SK-N-SH (cell line): ENCODE measurements at regions not wholly inside any gene's neighbourhood (a gene's known extent, or its start where the extent isn't known, plus 50 kb on each side); places are given as distances from the start of the nearest gene placed in this dataset.

Experiments
- CHD2 ChIP-seq: fragments of 150-350 bp; IDR thresholded peaks from 2 replicates; pipeline ENCODE4 v1.6.1; 2018; ENCODE audit warnings: low read length; ENCODE audit not compliant: partially characterized antibody
- CTCF ChIP-seq: fragments of 200-600 bp; sonication (generic); IDR thresholded peaks from 2 replicates; pipeline ENCODE4 v1.6.1; 2017; ENCODE audit warnings: antibody characterized with exemption, mild to moderate bottlenecking, moderate library complexity
- MAX ChIP-seq: IDR thresholded peaks from 2 replicates; pipeline ENCODE4 v1.4.0; 2012; ENCODE audit warnings: low read depth
- POLR2AphosphoS5 ChIP-seq: IDR thresholded peaks from 2 replicates; pipeline ENCODE4 v1.6.1; 2012; ENCODE audit warnings: low read depth, low read length
- RAD21 ChIP-seq: IDR thresholded peaks from 2 replicates; pipeline ENCODE4 v1.6.1; 2012; ENCODE audit warnings: mild to moderate bottlenecking, low read length
- RCOR1 ChIP-seq: fragments of 150-350 bp; IDR thresholded peaks from 2 replicates; pipeline ENCODE4 v1.6.1; 2017; ENCODE audit warnings: antibody characterized with exemption, low read length
- REST ChIP-seq: IDR thresholded peaks from 2 replicates; pipeline ENCODE4 v1.6.1; 2012; ENCODE audit warnings: mild to moderate bottlenecking, low read depth, low read length, moderate library complexity
- RFX5 ChIP-seq: IDR thresholded peaks from 2 replicates; pipeline ENCODE4 v1.6.1; 2012; ENCODE audit warnings: mild to moderate bottlenecking, improper control_type of control experiment, low read length
- TAF1 ChIP-seq: IDR thresholded peaks from 2 replicates; pipeline ENCODE4 v1.6.1; 2012; ENCODE audit warnings: low read depth, mild to moderate bottlenecking, low read length, moderate library complexity, borderline replicate concordance

- no peak for TF ChIP-seq MAX
- TF ChIP-seq CTCF, result no peak
- TF ChIP-seq RCOR1, result no peak
- TF ChIP-seq RFX5, result no peak
- TF ChIP-seq TAF1, result no peak
- TF ChIP-seq POLR2AphosphoS5, result no peak
- TF ChIP-seq RAD21, result no peak
- no peak for TF ChIP-seq CHD2
- TF ChIP-seq REST, result no peak
Measured at GRCh38 chr3:110989446-110989845, 82.2 kb upstream of the NECTIN3 start.
